ENCODE measurements at regions not wholly inside any gene's neighbourhood (a gene's known extent, or its start where the extent isn't known, plus 50 kb on each side); places are given as distances from the start of the nearest gene placed in this dataset.

GRCh38 chr15:36465304-36465703 lies 114.1 kb upstream of the CDIN1 start:
- intact Hi-C loops (cut with micrococcal nuclease; ENCODE audit: unreplicated experiment): no loop called here
- TF ChIP-seq POLR2AphosphoS5 (IDR thresholded peaks at IDR 0.05; ENCODE audit: low read depth, low read length) (no peak), SIN3A (IDR thresholded peaks at IDR 0.05; ENCODE audit: borderline replicate concordance, insufficient read depth, low read depth, low read length) (no peak), TCF7L2 (IDR thresholded peaks at IDR 0.05; ENCODE audit: low read depth, low read length) (no peak), REST (IDR thresholded peaks at IDR 0.05; ENCODE audit: insufficient read depth in 1 of 2, low read depth in 2 of 2, low read length in 1 of 2) (no peak), CTCF (IDR thresholded peaks at IDR 0.05) (no peak)
- ATAC-seq (no peak), DNase-seq (ENCODE audit: low read depth, low spot score) (no peak)
- Histone ChIP-seq H3K9me3 (ENCODE audit: control insufficient read depth, insufficient read depth, low read depth, low read length) (no peaks in the 10 kb centered on the region), H3K27ac (ENCODE audit: low read length) (no peak overlapping the region), H3K4me1 (ENCODE audit: control insufficient read depth, insufficient read depth, low read length) (no peaks in the 10 kb centered on the region), H3K27me3 (ENCODE audit: control insufficient read depth, insufficient read depth, low read length) (no peaks in the 10 kb centered on the region), H3K36me3 (ENCODE audit: control insufficient read depth, insufficient read depth, low read length) (no peaks in the 10 kb centered on the region), H3K4me3 (ENCODE audit: low read depth in 2 of 2, low read length in 2 of 2) (no peak overlapping the region)
- CTCF ChIA-PET: no interaction called here
- BruUV-seq (replicated peaks): no TSS peak
- POLR2A ChIA-PET: no interaction called here
- in situ Hi-C loops (cut with HindIII; ENCODE audit: low pct_unique_long_range_greater_than_20kb, low sequenced_read_pairs): no loop called here

- BruUV-seq (replicated peaks): no TSS peak
- intact Hi-C loops (cut with micrococcal nuclease; ENCODE audit: unreplicated experiment): no loop called here
- H3K9me3 ChIP-seq (ENCODE audit: control insufficient read depth, insufficient read depth, low read depth, low read length): no peaks in the 10 kb centered on the region
- no peaks in the 10 kb centered on the region for H3K4me1 ChIP-seq (ENCODE audit: control insufficient read depth, insufficient read depth, low read length)
- H3K36me3 ChIP-seq (ENCODE audit: control insufficient read depth, insufficient read depth, low read length): no peaks in the 10 kb centered on the region
- ChIA-PET POLR2A (no interaction called here), CTCF (no interaction called here)
- no peak for ATAC-seq
- H3K27me3 ChIP-seq (ENCODE audit: control insufficient read depth, insufficient read depth, low read length): no peaks in the 10 kb centered on the region
- in situ Hi-C loops (cut with HindIII; ENCODE audit: low pct_unique_long_range_greater_than_20kb, low sequenced_read_pairs): no loop called here
- no peak for TF ChIP-seq SIN3A (IDR thresholded peaks at IDR 0.05; ENCODE audit: borderline replicate concordance, insufficient read depth, low read depth, low read length)
- TF ChIP-seq CTCF (IDR thresholded peaks at IDR 0.05): no peak
- TF ChIP-seq POLR2AphosphoS5 (IDR thresholded peaks at IDR 0.05; ENCODE audit: low read depth, low read length): no peak
- TF ChIP-seq TCF7L2 (IDR thresholded peaks at IDR 0.05; ENCODE audit: low read depth, low read length): no peak
- no peak for TF ChIP-seq REST (IDR thresholded peaks at IDR 0.05; ENCODE audit: insufficient read depth in 1 of 2, low read depth in 2 of 2, low read length in 1 of 2)
- H3K27ac ChIP-seq (ENCODE audit: low read length): no peak overlapping the region
- no peak for DNase-seq (ENCODE audit: low read depth, low spot score)
- no peak overlapping the region for H3K4me3 ChIP-seq (ENCODE audit: low read depth in 2 of 2, low read length in 2 of 2)
These were observed 110.7 kb upstream of the CDIN1 start for GRCh38 chr15:36468746-36469145.

All from Panc1 (cell line).